Breast epithelium (tissue), 3 donors: ENCODE measurements at regions not wholly inside any gene's neighbourhood (a gene's known extent, or its start where the extent isn't known, plus 50 kb on each side); places are given as distances from the start of the nearest gene placed in this dataset.

Experiments
- CTCF ChIP-seq, 3 donors: fragments of 450-650 bp; IDR thresholded peaks; one replicate each; pipeline ENCODE4 v1.5.1; 2016 to 2017; ENCODE audit warnings: antibody characterized with exemption in 3 of 3, mild to moderate bottlenecking in 3 of 3, moderate library complexity in 3 of 3
- POLR2A ChIP-seq: fragments of 450-650 bp; IDR thresholded peaks from one replicate; pipeline ENCODE4 v1.6.1; 2016; ENCODE audit warnings: antibody characterized with exemption, mild to moderate bottlenecking, moderate library complexity
- POLR2AphosphoS5 ChIP-seq, 3 donors: sonication (generic); formaldehyde crosslinking; IDR thresholded peaks; one replicate each; pipeline ENCODE4 v1.6.1; 2017; ENCODE audit warnings: antibody characterized with exemption in 3 of 3

- TF ChIP-seq POLR2AphosphoS5 (IDR thresholded peaks at IDR 0.05): no peak
- no peak for TF ChIP-seq CTCF (IDR thresholded peaks at IDR 0.05)
- no peak for TF ChIP-seq POLR2A
Observed at GRCh38 chr4:162403932-162404331, 240.1 kb upstream of the FSTL5 start.
